ENCODE measurements at regions not wholly inside any gene's neighbourhood (a gene's known extent, or its start where the extent isn't known, plus 50 kb on each side); places are given as distances from the start of the nearest gene placed in this dataset.

DNA sequence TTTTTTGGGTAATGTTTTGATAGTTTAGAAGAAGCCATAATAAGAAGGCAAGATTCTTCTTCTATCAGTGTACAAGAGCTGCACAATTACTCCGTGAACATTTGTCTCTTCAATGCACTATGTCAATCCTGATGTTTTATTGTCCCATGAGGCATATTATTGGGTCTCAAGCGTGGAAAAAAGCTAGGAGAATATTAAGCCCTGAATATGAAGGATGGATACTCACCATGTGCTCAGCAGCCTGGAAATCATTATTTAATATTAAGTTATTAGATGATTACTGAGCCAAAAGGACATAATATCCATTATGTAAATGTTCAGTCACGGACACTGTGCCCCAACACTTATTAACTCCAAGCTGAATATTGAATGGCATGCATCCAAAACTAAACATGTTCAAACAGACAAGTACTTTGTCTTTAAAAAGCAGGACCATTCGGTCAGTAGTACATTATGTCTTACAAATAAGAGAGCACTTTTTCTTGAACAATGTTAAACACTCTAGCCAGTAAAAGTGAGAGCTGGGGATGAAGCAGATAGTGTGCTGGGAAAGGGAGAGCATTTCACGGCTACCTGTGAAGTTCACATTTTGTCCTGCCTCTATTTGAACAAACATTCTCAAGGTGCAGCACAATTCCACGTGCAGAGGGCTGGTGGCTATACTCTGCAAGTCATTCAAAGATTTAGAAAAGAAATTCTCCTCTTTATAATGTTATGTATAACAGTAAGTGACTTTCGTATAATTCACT, 70.6 kb upstream of the CNR1 start:
- intact Hi-C loops (cut with micrococcal nuclease) = no loop called here

GRCh38 chr6:88232753-88233152, 66.6 kb upstream of the CNR1 start:
- H3K9me3 ChIP-seq (replicated peaks) = peaks cover 67% of the 10 kb centered on the region
- DNase-seq = no peak
- no peak overlapping the region for H3K4me3 ChIP-seq
- no peaks in the 10 kb centered on the region for H3K27me3 ChIP-seq (ENCODE audit: low read depth)
- no peak overlapping the region for H3K27ac ChIP-seq (replicated peaks)
- H3K36me3 ChIP-seq = no peaks in the 10 kb centered on the region
- no peak for TF ChIP-seq CTCF (IDR thresholded peaks at IDR 0.05; ENCODE audit: borderline replicate concordance)
- intact Hi-C loops (cut with micrococcal nuclease) = no loop called here
- H3K4me1 ChIP-seq = no peaks in the 10 kb centered on the region

More for the DNA sequence above, 70.6 kb upstream of the CNR1 start:
- H3K9me3 ChIP-seq (replicated peaks) = peaks cover 41% of the 10 kb centered on the region
- H3K27me3 ChIP-seq (ENCODE audit: low read depth) = no peaks in the 10 kb centered on the region
- DNase-seq = no peak
- no peak overlapping the region for H3K27ac ChIP-seq (replicated peaks)
- no peak for TF ChIP-seq CTCF (IDR thresholded peaks at IDR 0.05; ENCODE audit: borderline replicate concordance)
- no peak overlapping the region for H3K4me3 ChIP-seq
- no peaks in the 10 kb centered on the region for H3K36me3 ChIP-seq
- H3K4me1 ChIP-seq = no peaks in the 10 kb centered on the region

DNA sequence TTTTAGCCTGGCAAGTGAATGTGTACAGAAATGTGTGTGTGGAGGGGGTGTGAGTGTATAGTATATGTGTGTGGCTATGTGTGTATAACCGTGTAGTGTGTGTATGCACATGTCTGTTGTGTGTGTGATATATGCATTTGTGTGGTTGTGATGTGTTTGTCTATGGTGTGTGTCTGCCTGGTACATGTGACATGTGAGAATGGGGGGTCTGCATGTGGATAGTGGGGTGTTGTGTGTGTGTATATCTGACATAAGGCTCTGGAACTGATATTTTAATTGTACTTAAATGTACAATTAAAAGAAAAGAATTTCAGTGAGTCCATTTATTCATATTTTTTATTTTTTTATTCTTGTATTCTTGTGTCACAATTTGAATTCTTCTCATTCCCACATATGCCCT, 57.2 kb upstream of the CNR1 start:
- no peak for TF ChIP-seq CTCF (IDR thresholded peaks at IDR 0.05; ENCODE audit: borderline replicate concordance)
- Histone ChIP-seq H3K27ac (replicated peaks) (no peak overlapping the region), H3K4me1 (no peaks in the 10 kb centered on the region), H3K27me3 (ENCODE audit: low read depth) (no peaks in the 10 kb centered on the region), H3K4me3 (no peak overlapping the region), H3K9me3 (replicated peaks) (no peaks in the 10 kb centered on the region), H3K36me3 (no peaks in the 10 kb centered on the region)
- DNase-seq = no peak
- intact Hi-C loops (cut with micrococcal nuclease) = no loop called here

- intact Hi-C loops (cut with micrococcal nuclease) = no loop called here
- Histone ChIP-seq H3K4me1 (no peaks in the 10 kb centered on the region), H3K36me3 (no peaks in the 10 kb centered on the region), H3K27ac (replicated peaks) (no peak overlapping the region), H3K4me3 (no peak overlapping the region), H3K27me3 (ENCODE audit: low read depth) (no peaks in the 10 kb centered on the region), H3K9me3 (replicated peaks) (no peaks in the 10 kb centered on the region)
- no peak for TF ChIP-seq CTCF (IDR thresholded peaks at IDR 0.05; ENCODE audit: borderline replicate concordance)
- DNase-seq = no peak
These were observed 54.3 kb upstream of the CNR1 start for GRCh38 chr6:88220493-88220892.

- Histone ChIP-seq H3K36me3 (no peaks in the 10 kb centered on the region), H3K27me3 (ENCODE audit: low read depth) (no peaks in the 10 kb centered on the region), H3K4me1 (no peaks in the 10 kb centered on the region), H3K9me3 (replicated peaks) (no peaks in the 10 kb centered on the region), H3K27ac (replicated peaks) (no peak overlapping the region), H3K4me3 (no peak overlapping the region)
- intact Hi-C loops (cut with micrococcal nuclease) = no loop called here
- no peak for TF ChIP-seq CTCF (IDR thresholded peaks at IDR 0.05; ENCODE audit: borderline replicate concordance)
- DNase-seq = no peak
These were observed 50.0 kb upstream of the CNR1 start for GRCh38 chr6:88216182-88216581.

All from left ventricle myocardium inferior (tissue), 1 donor.